ENCODE measurements at regions not wholly inside any gene's neighbourhood (a gene's known extent, or its start where the extent isn't known, plus 50 kb on each side); places are given as distances from the start of the nearest gene placed in this dataset.

DNA sequence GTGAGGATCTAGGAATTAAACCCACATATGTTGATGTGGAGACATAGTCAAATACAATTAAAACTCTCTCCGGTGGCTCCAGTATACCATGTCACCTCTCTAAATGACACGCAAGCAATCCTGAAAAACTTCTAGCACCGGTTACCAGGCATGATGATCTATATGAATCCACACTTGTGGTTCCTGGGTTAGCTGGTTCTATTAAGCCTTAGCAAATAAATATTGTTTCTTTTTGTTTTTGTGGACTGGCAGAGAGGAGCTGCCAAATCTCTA lies 104.8 kb downstream of the SEC61B start:
- no peaks in the 10 kb centered on the region for H3K27me3 ChIP-seq
- no peak overlapping the region for H3K27ac ChIP-seq
- H3K36me3 ChIP-seq, result no peaks in the 10 kb centered on the region
- no peaks in the 10 kb centered on the region for H3K4me1 ChIP-seq
- TF ChIP-seq, protein P1, sequence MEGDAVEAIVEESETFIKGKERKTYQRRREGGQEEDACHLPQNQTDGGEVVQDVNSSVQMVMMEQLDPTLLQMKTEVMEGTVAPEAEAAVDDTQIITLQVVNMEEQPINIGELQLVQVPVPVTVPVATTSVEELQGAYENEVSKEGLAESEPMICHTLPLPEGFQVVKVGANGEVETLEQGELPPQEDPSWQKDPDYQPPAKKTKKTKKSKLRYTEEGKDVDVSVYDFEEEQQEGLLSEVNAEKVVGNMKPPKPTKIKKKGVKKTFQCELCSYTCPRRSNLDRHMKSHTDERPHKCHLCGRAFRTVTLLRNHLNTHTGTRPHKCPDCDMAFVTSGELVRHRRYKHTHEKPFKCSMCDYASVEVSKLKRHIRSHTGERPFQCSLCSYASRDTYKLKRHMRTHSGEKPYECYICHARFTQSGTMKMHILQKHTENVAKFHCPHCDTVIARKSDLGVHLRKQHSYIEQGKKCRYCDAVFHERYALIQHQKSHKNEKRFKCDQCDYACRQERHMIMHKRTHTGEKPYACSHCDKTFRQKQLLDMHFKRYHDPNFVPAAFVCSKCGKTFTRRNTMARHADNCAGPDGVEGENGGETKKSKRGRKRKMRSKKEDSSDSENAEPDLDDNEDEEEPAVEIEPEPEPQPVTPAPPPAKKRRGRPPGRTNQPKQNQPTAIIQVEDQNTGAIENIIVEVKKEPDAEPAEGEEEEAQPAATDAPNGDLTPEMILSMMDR (IDR thresholded peaks at IDR 0.05), result no peak
- no peak for TF ChIP-seq POLR2A (IDR thresholded peaks at IDR 0.05)
- H3K4me3 ChIP-seq, result no peak overlapping the region
- intact Hi-C loops (cut with DNase I; ENCODE audit: low total_unique reads), result no loop called here
- H3K9me3 ChIP-seq, result no peaks in the 10 kb centered on the region
- DNase-seq, result no peak

DNA sequence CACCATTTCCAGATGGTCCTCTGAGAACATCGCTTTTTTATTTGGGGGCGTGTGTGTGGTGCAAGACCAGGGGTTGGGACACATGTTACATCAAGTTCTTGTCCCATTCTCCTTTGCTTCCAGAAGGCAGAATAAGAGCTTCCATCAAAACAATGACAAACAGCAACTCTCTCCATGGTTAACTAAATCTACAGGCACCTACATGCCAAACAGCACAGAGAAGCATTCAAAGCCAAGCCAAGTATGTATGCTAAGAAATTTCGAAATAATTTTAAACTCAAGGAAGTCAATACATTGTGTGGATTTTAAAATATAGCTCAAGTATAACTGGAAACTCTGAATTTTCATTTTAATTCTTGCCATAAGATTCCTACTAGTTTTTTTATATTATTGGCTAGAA lies 105.6 kb downstream of the SEC61B start:
- DNase-seq, result no peak
- Histone ChIP-seq H3K4me3 (no peak overlapping the region), H3K27ac (no peak overlapping the region), H3K27me3 (no peaks in the 10 kb centered on the region), H3K36me3 (no peaks in the 10 kb centered on the region), H3K9me3 (no peaks in the 10 kb centered on the region), H3K4me1 (no peaks in the 10 kb centered on the region)
- intact Hi-C loops (cut with DNase I; ENCODE audit: low total_unique reads), result no loop called here
- TF ChIP-seq, protein P1 (IDR thresholded peaks at IDR 0.05), result no peak
- no peak for TF ChIP-seq POLR2A (IDR thresholded peaks at IDR 0.05)

DNA sequence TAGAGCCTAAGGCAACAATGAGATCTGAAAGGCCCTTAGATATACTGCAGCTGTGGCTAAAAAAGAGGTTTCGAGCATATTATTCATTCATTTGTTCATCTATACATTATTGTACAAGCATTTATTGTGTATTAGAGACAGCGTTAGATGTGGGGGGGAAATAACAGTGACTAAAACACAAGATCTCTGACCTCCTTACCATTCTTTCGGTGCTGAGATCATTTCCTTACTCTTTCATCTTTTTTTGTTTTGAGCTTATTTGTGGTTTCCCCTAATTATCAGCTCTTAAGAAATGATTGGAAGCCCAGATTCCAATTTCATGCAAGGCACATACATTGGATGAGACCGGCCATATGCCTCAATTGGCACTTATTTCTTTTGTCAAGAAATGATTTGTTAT lies 113.2 kb downstream of the SEC61B start:
- no peak for TF ChIP-seq POLR2A (IDR thresholded peaks at IDR 0.05)
- H3K27ac ChIP-seq, result no peak overlapping the region
- intact Hi-C loops (cut with DNase I; ENCODE audit: low total_unique reads), result no loop called here

DNA sequence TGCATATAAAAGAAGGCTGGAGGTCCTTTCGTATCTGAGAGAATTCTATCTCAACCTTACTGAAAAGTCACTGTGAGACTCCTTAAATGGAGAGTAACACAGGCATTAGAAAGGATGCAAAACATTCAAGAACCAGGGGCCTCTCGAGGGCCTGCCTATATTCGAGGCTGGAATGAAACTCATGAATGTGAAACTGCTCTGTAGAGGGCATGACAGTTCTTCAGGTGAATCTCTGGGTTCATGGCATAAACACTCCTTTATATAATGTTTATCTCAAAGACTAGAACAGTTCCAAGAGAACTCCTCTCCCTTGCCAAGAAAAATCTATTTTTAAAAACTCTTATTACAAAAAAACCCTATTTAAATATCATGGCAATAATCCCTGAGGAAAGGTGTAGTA lies 113.9 kb downstream of the SEC61B start:
- Histone ChIP-seq H3K4me1 (no peaks in the 10 kb centered on the region), H3K4me3 (no peak overlapping the region), H3K9me3 (no peaks in the 10 kb centered on the region), H3K27ac (no peak overlapping the region), H3K27me3 (no peaks in the 10 kb centered on the region), H3K36me3 (no peaks in the 10 kb centered on the region)
- intact Hi-C loops (cut with DNase I; ENCODE audit: low total_unique reads), result no loop called here
- TF ChIP-seq, protein P1 (IDR thresholded peaks at IDR 0.05), result no peak
- TF ChIP-seq POLR2A (IDR thresholded peaks at IDR 0.05), result no peak
- DNase-seq, result no peak

More for the DNA sequence above, 113.2 kb downstream of the SEC61B start:
- Histone ChIP-seq H3K27me3 (no peaks in the 10 kb centered on the region), H3K36me3 (no peaks in the 10 kb centered on the region), H3K9me3 (no peaks in the 10 kb centered on the region), H3K4me3 (no peak overlapping the region), H3K4me1 (no peaks in the 10 kb centered on the region)
- DNase-seq, result no peak

DNA sequence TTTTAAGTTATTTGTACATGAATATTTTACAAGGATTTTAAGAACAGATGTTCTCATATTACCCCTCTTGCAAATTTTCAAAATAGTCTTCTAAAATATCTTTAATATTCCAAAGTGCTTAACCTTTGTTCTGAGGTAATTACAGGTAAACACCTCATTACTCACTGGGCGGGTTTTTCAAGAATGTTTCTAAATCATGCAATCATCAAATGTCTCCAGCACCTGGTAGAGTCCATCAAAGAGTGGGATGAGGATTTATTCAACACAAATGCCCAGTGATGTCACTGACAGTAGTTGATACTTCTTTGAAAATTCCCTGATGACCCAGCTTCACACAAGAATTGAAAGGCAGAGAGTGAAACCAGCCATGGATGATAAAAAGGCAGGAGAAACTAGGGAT lies 114.4 kb downstream of the SEC61B start:
- H3K27me3 ChIP-seq, result no peaks in the 10 kb centered on the region
- H3K4me3 ChIP-seq, result no peak overlapping the region
- H3K4me1 ChIP-seq, result no peaks in the 10 kb centered on the region
- DNase-seq, result no peak
- TF ChIP-seq, protein P1 (IDR thresholded peaks at IDR 0.05), result no peak
- no peak for TF ChIP-seq POLR2A (IDR thresholded peaks at IDR 0.05)
- H3K27ac ChIP-seq, result no peak overlapping the region
- intact Hi-C loops (cut with DNase I; ENCODE audit: low total_unique reads), result no loop called here
- H3K36me3 ChIP-seq, result no peaks in the 10 kb centered on the region
- no peaks in the 10 kb centered on the region for H3K9me3 ChIP-seq

DNA sequence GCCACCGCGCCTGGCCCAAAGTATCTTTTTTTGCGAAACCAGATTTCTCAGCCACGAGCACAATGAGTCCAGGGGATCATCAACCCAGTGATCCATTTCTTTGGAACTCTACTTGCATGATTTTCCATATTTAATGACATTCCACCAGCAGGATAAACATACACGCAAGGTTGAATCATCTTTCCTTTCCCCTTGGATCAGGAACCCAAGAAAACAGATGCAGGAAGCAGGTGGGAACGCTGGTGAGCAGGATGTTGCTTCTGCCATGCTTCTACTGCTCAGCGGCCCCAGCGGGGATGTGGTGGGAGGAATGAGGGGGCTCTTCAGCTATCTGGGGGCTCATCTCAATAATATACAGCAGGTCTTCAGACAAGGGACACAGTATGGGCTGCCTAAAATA lies 118.2 kb downstream of the SEC61B start:
- intact Hi-C loops (cut with DNase I; ENCODE audit: low total_unique reads), result no loop called here
- DNase-seq, result no peak
- TF ChIP-seq, protein P1 (IDR thresholded peaks at IDR 0.05), result no peak
- no peak for TF ChIP-seq POLR2A (IDR thresholded peaks at IDR 0.05)

More for the DNA sequence above, 118.2 kb downstream of the SEC61B start:
- Histone ChIP-seq H3K4me3 (no peak overlapping the region), H3K4me1 (no peaks in the 10 kb centered on the region), H3K36me3 (no peaks in the 10 kb centered on the region), H3K27me3 (no peaks in the 10 kb centered on the region), H3K27ac (no peak overlapping the region), H3K9me3 (no peaks in the 10 kb centered on the region)

Data from uterus (tissue), 3 donors.